Heart left ventricle (tissue), 16 donors: ENCODE measurements at regions not wholly inside any gene's neighbourhood (a gene's known extent, or its start where the extent isn't known, plus 50 kb on each side); places are given as distances from the start of the nearest gene placed in this dataset.
"Not testable (repeated sequence)": the region's sequence is repeated elsewhere in the genome, so short reads cannot be mapped to it uniquely, and the experiment has no call there.

ENCODE experiments used
- ATAC-seq, 4 donors: fragments of 200-7000 bp; cut with Tn5 transposase; one replicate each; pipeline ENCODE4 v1.9.1; 2020 to 2022; ENCODE audit warnings: moderate library complexity in 4 of 4, mild to moderate bottlenecking in 3 of 4, moderate number of reproducible peaks in 1 of 4
- DNase-seq, 5 donors: peaks; one replicate each; pipeline ENCODE4 v3.0.0-alpha.2; 2020
- H3K27ac ChIP-seq, 12 donors: fragments of 200-600 bp; sonication (generic) in 4 of 12; one replicate each; pipeline versions ENCODE4 v1.5.0 to v1.8.0; 2016 to 2022; ENCODE audit warnings: mild to moderate bottlenecking in 2 of 12
- H3K27me3 ChIP-seq, 9 donors: fragments of 200-600 bp; sonication (generic) in 2 of 9; one replicate each; pipeline versions ENCODE4 v1.5.1 to v1.8.0; 2016 to 2022; ENCODE audit warnings: mild to moderate bottlenecking in 3 of 9
- H3K36me3 ChIP-seq, 9 donors: fragments of 200-600 bp; sonication (generic) in 2 of 9; one replicate each; pipeline versions ENCODE4 v1.5.0 to v1.8.0; 2018 to 2022; ENCODE audit warnings: mild to moderate bottlenecking in 2 of 9
- H3K4me1 ChIP-seq, 12 donors: fragments of 200-600 bp; sonication (generic) in 4 of 12; one replicate each; pipeline versions ENCODE4 v1.5.0 to v1.8.0; 2016 to 2022; ENCODE audit warnings: mild to moderate bottlenecking in 3 of 12
- H3K4me3 ChIP-seq, 12 donors: fragments of 200-600 bp; sonication (generic) in 4 of 12; one replicate each; pipeline versions ENCODE4 v1.5.0 to v1.8.0; 2017 to 2022; ENCODE audit warnings: mild to moderate bottlenecking in 9 of 12, moderate library complexity in 4 of 12
- H3K9me3 ChIP-seq, 12 donors: fragments of 200-600 bp; sonication (generic) in 4 of 12; one replicate each; pipeline versions ENCODE4 v1.5.0 to v1.8.0; 2016 to 2022; ENCODE audit warnings: mild to moderate bottlenecking in 1 of 12
- CTCF ChIP-seq, 12 donors: fragments of 200-600 bp; sonication (generic) in 4 of 12; IDR thresholded peaks; one replicate each; pipeline versions ENCODE4 v1.5.0 to v1.8.0; 2018 to 2022; ENCODE audit warnings: antibody characterized with exemption in 12 of 12, mild to moderate bottlenecking in 5 of 12
- POLR2A ChIP-seq, 2 donors: fragments of 450-650 bp; IDR thresholded peaks; one replicate each; pipeline ENCODE4 v1.6.1; 2017; ENCODE audit warnings: antibody characterized with exemption in 2 of 2, mild to moderate bottlenecking in 2 of 2, moderate library complexity in 2 of 2
- WGBS, 4 donors: extraction: QIAGEN DNeasy Blood & Tissue Kit in 2 of 4; methylation state at CpG; one replicate each; pipeline versions ENCODE4 v1.1.5 to v1.1.7; 2013 to 2018; 5-methylcytosine and 5-hydroxymethylcytosine counted together
- intact Hi-C, 10 donors: fragments of 100-400 bp; cut with DNase I; formaldehyde crosslinking; loops; one replicate each; pipeline versions ENCODE4 v1.11.1 to v1.14.2; 2022
- donor health status: ischemic (EF 13 %, LVEDD 7.1; RV severe dilation, severe dysfunction).
- donor health status: healthy with polysubstance abuse.
- donor health status: DM: no; HTN: yes; CAD: no.
- donor health status: DM: no; HTN: no; CAD: no.
- donor health status: ischemic (EF 25% LVEDD 6.9; RV normal size, moderate dysfunction).
- donor health status: ischemic (EF 25% LVEDD 5.7; RV mildly dilated, moderate dysfunction).
- donor health status: healthy.
- donor health status: DM: yes; HTN: yes; CAD: no.
- donor health status: ischemic (EF 35%, LVEDD 5.7; RV mildly dilated, moderate dysfunction).
- donor health status: nonischemic (EF 11% LVEDD 7.7; RV severe dilation, severe dysfunction).
- donor health status: DM: yes; HTN: yes; CAD: no.
- donor health status: PGD.
- donor health status: ischemic (EF 29% LVEDD 5.4; RV normal size, mild dysfunction).
- donor health status: nonischemic (EF 23%, LVEDD 6.1; RV moderate dilation, normal function).

DNA sequence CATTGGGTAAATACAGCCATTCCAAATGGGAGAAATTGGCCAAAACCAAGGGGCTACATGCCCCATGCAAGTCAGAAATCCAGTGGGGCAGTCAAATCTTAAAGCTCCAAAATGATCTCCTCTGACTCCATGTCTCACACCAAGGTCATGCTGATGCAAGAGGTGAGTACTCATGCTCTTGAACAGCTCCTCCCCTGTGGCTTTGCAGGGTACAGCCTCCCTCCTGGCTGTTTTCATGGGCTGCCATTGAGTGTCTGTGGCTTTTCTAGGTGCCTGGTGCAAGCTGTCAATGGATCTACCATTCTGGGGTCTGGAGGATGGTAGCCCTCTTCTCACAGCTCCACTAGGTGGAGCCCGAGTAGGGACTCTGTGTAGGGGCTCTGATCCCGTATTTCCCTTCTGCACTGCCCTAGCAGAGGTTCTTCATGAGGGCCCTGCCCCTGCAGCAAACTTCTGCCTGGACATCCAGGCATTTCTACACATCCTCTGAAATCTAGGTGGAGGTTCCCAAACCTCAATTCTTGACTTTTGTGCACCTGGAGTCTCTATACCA lies 135.7 kb upstream of the TSHZ3 start:
- ATAC-seq: not testable (repeated sequence)

GRCh38 chr19:31485472-31485871 lies 136.2 kb upstream of the TSHZ3 start:
- Histone ChIP-seq H3K4me1 (no peaks in the 10 kb centered on the region), H3K36me3 (no peaks in the 10 kb centered on the region), H3K27me3 (no peaks in the 10 kb centered on the region), H3K9me3 (peaks cover 0 to 5% (median 0%) of the 10 kb centered on the region in 12 donors), H3K27ac (no peak overlapping the region), H3K4me3 (no peak overlapping the region)
- TF ChIP-seq CTCF (IDR thresholded peaks at IDR 0.05) (no peak), POLR2A (IDR thresholded peaks at IDR 0.05) (no peak)
- WGBS, 4 donors: 43 to 76% (median 66%) methylated on average over 2 of the region's 2 CpGs
- ATAC-seq (no peak), DNase-seq (no peak)
- intact Hi-C loops: no loop called here

More for the DNA sequence above, 135.7 kb upstream of the TSHZ3 start:
- H3K4me3 ChIP-seq, H3K9me3 ChIP-seq, H3K27ac ChIP-seq, DNase-seq, H3K4me1 ChIP-seq, H3K27me3 ChIP-seq, intact Hi-C loops, H3K36me3 ChIP-seq: not testable (repeated sequence)
- 56 to 71% (median 65%) methylated on average over 2 of the region's 2 CpGs for WGBS, 4 donors
- TF ChIP-seq CTCF (IDR thresholded peaks at IDR 0.05): peak in 1 of 12 donors; percentile 12

DNA sequence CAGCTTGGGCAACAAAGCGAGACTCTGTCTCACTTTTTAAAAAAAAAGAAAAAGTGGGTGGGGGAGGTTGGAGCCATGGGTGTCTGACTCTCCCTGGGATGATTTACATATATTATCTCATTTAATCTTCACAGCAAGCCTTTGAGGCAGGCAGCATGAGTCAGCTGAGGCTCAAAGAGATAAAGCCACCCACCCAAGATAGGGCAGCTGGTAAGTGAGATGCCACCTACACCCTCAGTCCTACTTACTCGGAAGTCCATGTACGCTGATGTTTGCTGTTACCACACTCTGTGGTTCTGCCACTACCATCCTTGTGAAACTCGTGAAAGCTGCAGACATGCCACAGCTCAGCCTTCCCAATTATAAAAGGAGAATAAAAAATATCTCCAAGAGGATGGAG lies 142.0 kb upstream of the TSHZ3 start:
- TF ChIP-seq POLR2A (IDR thresholded peaks at IDR 0.05): no peak
- no peak for TF ChIP-seq CTCF (IDR thresholded peaks at IDR 0.05)
- Histone ChIP-seq H3K27me3 (no peaks in the 10 kb centered on the region), H3K27ac (no peak overlapping the region), H3K9me3 (no peaks in the 10 kb centered on the region), H3K4me3 (no peak overlapping the region), H3K4me1 (no peaks in the 10 kb centered on the region), H3K36me3 (no peaks in the 10 kb centered on the region)
- WGBS, 4 donors: 80 to 86% (median 81%) methylated on average over 4 of the region's 4 CpGs
- DNase-seq (no peak), ATAC-seq (no peak)
- intact Hi-C loops: no loop called here

DNA sequence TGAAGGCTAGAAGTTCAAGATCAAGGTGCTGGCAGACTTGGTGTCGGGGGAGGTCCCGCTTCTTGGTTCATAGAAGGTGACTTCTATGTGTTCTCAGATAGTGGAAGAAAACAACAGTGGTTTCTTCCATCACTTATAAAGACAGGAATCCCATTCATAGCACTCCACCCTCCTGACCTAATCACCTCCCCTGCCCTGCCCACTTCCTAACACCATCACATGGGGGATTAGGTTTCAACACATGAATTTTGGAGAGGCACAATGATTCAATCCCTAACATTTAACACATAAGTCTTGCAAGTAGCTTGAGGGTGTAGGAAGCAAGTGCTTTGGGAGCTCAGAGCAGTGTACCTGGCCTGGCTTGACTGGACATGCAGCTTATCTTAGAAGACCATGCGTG lies 142.8 kb upstream of the TSHZ3 start:
- TF ChIP-seq POLR2A (IDR thresholded peaks at IDR 0.05) (no peak), CTCF (IDR thresholded peaks at IDR 0.05) (no peak)
- H3K9me3 ChIP-seq: no peaks in the 10 kb centered on the region
- ATAC-seq: no peak
- no peak for DNase-seq
- H3K4me1 ChIP-seq: no peaks in the 10 kb centered on the region
- no peaks in the 10 kb centered on the region for H3K36me3 ChIP-seq
- no peak overlapping the region for H3K27ac ChIP-seq
- H3K4me3 ChIP-seq: no peak overlapping the region
- intact Hi-C loops: no loop called here
- H3K27me3 ChIP-seq: no peaks in the 10 kb centered on the region
- 62 to 90% (median 87%) methylated on average over 3 of the region's 3 CpGs for WGBS, 4 donors
